ENCODE measurements at regions not wholly inside any gene's neighbourhood (a gene's known extent, or its start where the extent isn't known, plus 50 kb on each side); places are given as distances from the start of the nearest gene placed in this dataset.

DNA sequence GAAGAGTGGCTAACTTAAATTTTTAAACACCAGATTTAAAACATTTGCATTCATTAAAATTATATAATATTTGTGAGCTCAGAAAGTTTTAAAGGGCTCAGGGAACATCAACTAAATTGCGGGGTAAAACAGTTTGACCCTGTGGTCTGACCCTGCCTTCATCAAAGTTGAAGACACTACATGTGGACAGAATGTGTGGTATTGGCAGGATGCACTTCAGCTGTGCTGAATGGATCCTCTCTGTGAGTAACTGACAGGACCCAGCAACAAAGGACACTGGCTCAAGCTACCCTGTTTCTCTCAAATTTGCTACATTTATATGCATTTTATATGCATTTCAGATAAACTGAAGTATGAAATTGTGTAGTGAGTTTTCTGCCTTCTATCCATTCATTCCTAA is 288.5 kb downstream of the ZNF608 start:
- no peaks in the 10 kb centered on the region for H4K20me1 ChIP-seq (ENCODE audit: insufficient read depth)
- no peak overlapping the region for H2AFZ ChIP-seq (ENCODE audit: low read depth)
- CTCF ChIA-PET, result interaction anchor here (1.7 to 2.6 kb wide), 2 partner anchors 11 kb away, joined by 5 to 8 read pairs; no protein-coding TSS in a partner anchor
- no peak for DNase-seq
- H3K9me2 ChIP-seq, result no peaks in the 10 kb centered on the region
- no peak overlapping the region for H3K9ac ChIP-seq
- H3K36me3 ChIP-seq (replicated peaks in 1 of 2; ENCODE audit: control insufficient read depth in 1 of 2, insufficient read depth in 2 of 2, low read length in 1 of 2), result no peaks in the 10 kb centered on the region
- no peaks in the 10 kb centered on the region for H3K9me3 ChIP-seq
- H3K4me2 ChIP-seq, result no peak overlapping the region
- peaks cover 0 to 15% of the 10 kb centered on the region in 2 experiments; a peak in 2 of 4 replicates for H3K4me1 ChIP-seq (ENCODE audit: control insufficient read depth in 1 of 2, insufficient read depth in 2 of 2, low read depth in 1 of 2, low read length in 1 of 2)
- TF ChIP-seq NFIC (IDR thresholded peaks at IDR 0.05; ENCODE audit: borderline replicate concordance) (no peak), SIN3A (IDR thresholded peaks at IDR 0.05; ENCODE audit: borderline replicate concordance, low read depth, low read length) (no peak), RAD21 (IDR thresholded peaks at IDR 0.05; ENCODE audit: low read length) (no peak), NRF1 (IDR thresholded peaks at IDR 0.05; ENCODE audit: low read depth, low read length) (no peak), RXRA (IDR thresholded peaks at IDR 0.05; ENCODE audit: borderline replicate concordance, low read depth) (no peak)
- 82% methylated on average over 1 of the region's 1 CpG for WGBS (ENCODE audit: low lambda C conversion rate)
- H3K79me2 ChIP-seq (ENCODE audit: insufficient read depth), result no peaks in the 10 kb centered on the region
- H3K27me3 ChIP-seq (ENCODE audit: insufficient read depth), result no peaks in the 10 kb centered on the region
- H3K27ac ChIP-seq (ENCODE audit: low read depth in 2 of 2, low read length in 1 of 2), result no peak overlapping the region
- H3F3A ChIP-seq (replicated peaks; ENCODE audit: insufficient read depth), result no peaks in the 10 kb centered on the region
- POLR2A ChIA-PET, result no interaction called here
- no peak overlapping the region for H3K4me3 ChIP-seq (ENCODE audit: low read depth in 2 of 2, low read length in 1 of 2)

GRCh38 chr5:124457101-124457500 is 289.3 kb downstream of the ZNF608 start:
- H3F3A ChIP-seq (replicated peaks; ENCODE audit: insufficient read depth), result no peaks in the 10 kb centered on the region
- no peak overlapping the region for H3K9ac ChIP-seq
- no peaks in the 10 kb centered on the region for H3K27me3 ChIP-seq (ENCODE audit: insufficient read depth)
- peaks cover 0 to 9% of the 10 kb centered on the region in 2 experiments; a peak in 2 of 4 replicates for H3K4me1 ChIP-seq (ENCODE audit: control insufficient read depth in 1 of 2, insufficient read depth in 2 of 2, low read depth in 1 of 2, low read length in 1 of 2)
- H3K4me2 ChIP-seq, result no peak overlapping the region
- no peaks in the 10 kb centered on the region for H3K36me3 ChIP-seq (replicated peaks in 1 of 2; ENCODE audit: control insufficient read depth in 1 of 2, insufficient read depth in 2 of 2, low read length in 1 of 2)
- ChIA-PET POLR2A (no interaction called here), CTCF (interaction anchor here (1.7 kb wide), 1 partner anchor 12 kb away, joined by 5 read pairs; no protein-coding TSS in a partner anchor)
- H3K4me3 ChIP-seq (ENCODE audit: low read depth in 2 of 2, low read length in 1 of 2), result no peak overlapping the region
- H4K20me1 ChIP-seq (ENCODE audit: insufficient read depth), result no peaks in the 10 kb centered on the region
- no peaks in the 10 kb centered on the region for H3K79me2 ChIP-seq (ENCODE audit: insufficient read depth)
- H3K27ac ChIP-seq (ENCODE audit: low read depth in 2 of 2, low read length in 1 of 2), result no peak overlapping the region
- WGBS (ENCODE audit: low lambda C conversion rate), result 84% methylated on average over 5 of the region's 5 CpGs
- TF ChIP-seq USF2 (IDR thresholded peaks at IDR 0.05; ENCODE audit: borderline replicate concordance, low read depth, low read length), result no peak
- TF ChIP-seq, protein P1, sequence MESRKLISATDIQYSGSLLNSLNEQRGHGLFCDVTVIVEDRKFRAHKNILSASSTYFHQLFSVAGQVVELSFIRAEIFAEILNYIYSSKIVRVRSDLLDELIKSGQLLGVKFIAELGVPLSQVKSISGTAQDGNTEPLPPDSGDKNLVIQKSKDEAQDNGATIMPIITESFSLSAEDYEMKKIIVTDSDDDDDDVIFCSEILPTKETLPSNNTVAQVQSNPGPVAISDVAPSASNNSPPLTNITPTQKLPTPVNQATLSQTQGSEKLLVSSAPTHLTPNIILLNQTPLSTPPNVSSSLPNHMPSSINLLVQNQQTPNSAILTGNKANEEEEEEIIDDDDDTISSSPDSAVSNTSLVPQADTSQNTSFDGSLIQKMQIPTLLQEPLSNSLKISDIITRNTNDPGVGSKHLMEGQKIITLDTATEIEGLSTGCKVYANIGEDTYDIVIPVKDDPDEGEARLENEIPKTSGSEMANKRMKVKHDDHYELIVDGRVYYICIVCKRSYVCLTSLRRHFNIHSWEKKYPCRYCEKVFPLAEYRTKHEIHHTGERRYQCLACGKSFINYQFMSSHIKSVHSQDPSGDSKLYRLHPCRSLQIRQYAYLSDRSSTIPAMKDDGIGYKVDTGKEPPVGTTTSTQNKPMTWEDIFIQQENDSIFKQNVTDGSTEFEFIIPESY (IDR thresholded peaks at IDR 0.05; ENCODE audit: borderline replicate concordance, low read depth), result no peak
- no peak for TF ChIP-seq POLR2AphosphoS5 (IDR thresholded peaks at IDR 0.05; ENCODE audit: low read depth, low read length)
- TF ChIP-seq SIN3A (IDR thresholded peaks at IDR 0.05; ENCODE audit: borderline replicate concordance, low read depth, low read length), result no peak
- no peak for TF ChIP-seq MXI1 (IDR thresholded peaks at IDR 0.05; ENCODE audit: low read depth, low read length)
- no peak for TF ChIP-seq RCOR1 (IDR thresholded peaks at IDR 0.05; ENCODE audit: low read length)
- no peak for TF ChIP-seq FOXM1 (IDR thresholded peaks at IDR 0.05; ENCODE audit: low read depth)
- no peak for TF ChIP-seq YY1 (IDR thresholded peaks at IDR 0.05; ENCODE audit: low read depth)
- no peak for TF ChIP-seq SMC3 (IDR thresholded peaks at IDR 0.05; ENCODE audit: low read depth, low read length)
- TF ChIP-seq, protein P2, sequence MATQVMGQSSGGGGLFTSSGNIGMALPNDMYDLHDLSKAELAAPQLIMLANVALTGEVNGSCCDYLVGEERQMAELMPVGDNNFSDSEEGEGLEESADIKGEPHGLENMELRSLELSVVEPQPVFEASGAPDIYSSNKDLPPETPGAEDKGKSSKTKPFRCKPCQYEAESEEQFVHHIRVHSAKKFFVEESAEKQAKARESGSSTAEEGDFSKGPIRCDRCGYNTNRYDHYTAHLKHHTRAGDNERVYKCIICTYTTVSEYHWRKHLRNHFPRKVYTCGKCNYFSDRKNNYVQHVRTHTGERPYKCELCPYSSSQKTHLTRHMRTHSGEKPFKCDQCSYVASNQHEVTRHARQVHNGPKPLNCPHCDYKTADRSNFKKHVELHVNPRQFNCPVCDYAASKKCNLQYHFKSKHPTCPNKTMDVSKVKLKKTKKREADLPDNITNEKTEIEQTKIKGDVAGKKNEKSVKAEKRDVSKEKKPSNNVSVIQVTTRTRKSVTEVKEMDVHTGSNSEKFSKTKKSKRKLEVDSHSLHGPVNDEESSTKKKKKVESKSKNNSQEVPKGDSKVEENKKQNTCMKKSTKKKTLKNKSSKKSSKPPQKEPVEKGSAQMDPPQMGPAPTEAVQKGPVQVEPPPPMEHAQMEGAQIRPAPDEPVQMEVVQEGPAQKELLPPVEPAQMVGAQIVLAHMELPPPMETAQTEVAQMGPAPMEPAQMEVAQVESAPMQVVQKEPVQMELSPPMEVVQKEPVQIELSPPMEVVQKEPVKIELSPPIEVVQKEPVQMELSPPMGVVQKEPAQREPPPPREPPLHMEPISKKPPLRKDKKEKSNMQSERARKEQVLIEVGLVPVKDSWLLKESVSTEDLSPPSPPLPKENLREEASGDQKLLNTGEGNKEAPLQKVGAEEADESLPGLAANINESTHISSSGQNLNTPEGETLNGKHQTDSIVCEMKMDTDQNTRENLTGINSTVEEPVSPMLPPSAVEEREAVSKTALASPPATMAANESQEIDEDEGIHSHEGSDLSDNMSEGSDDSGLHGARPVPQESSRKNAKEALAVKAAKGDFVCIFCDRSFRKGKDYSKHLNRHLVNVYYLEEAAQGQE (IDR thresholded peaks at IDR 0.05; ENCODE audit: low read depth, low read length), result no peak
- TF ChIP-seq RAD21 (IDR thresholded peaks at IDR 0.05; ENCODE audit: low read length), result no peak
- TF ChIP-seq NRF1 (IDR thresholded peaks at IDR 0.05; ENCODE audit: low read depth, low read length), result no peak
- DNase-seq, result no peak
- H3K9me2 ChIP-seq, result no peaks in the 10 kb centered on the region
- no peaks in the 10 kb centered on the region for H3K9me3 ChIP-seq
- H2AFZ ChIP-seq (ENCODE audit: low read depth), result no peak overlapping the region

Data from SK-N-SH (cell line).